ENCODE measurements at regions not wholly inside any gene's neighbourhood (a gene's known extent, or its start where the extent isn't known, plus 50 kb on each side); places are given as distances from the start of the nearest gene placed in this dataset.
A peak's percentile ranks its signal among the peaks of the same experiment; 100 is the strongest.

- Histone ChIP-seq H3K4me2 (ENCODE audit: insufficient read depth in 1 of 2, low read depth in 2 of 2, low read length in 2 of 2) (no peak overlapping the region), H3K79me1 (ENCODE audit: low read depth, low read length) (no peaks in the 10 kb centered on the region), H3K18ac (ENCODE audit: extremely low read depth, low read length) (no peak overlapping the region), H3K27ac (ENCODE audit: low read depth, low read length) (no peak overlapping the region), H2BK20ac (ENCODE audit: low read length) (no peak overlapping the region), H3K9me3 (ENCODE audit: insufficient read depth in 2 of 2, low read depth in 1 of 2, low read length in 1 of 2) (no peaks in the 10 kb centered on the region), H3K23ac (ENCODE audit: insufficient read length) (no peak overlapping the region), H4K91ac (replicated peaks; ENCODE audit: insufficient read length, low read length) (no peak overlapping the region), H3K27me3 (replicated peaks in 1 of 4; ENCODE audit: control insufficient read depth in 3 of 4, extremely low read depth in 1 of 4, insufficient read depth in 3 of 4, low read length in 3 of 4) (no peaks in the 10 kb centered on the region), H3K79me2 (ENCODE audit: control insufficient read depth in 1 of 2, insufficient read depth in 2 of 2, low read length in 2 of 2) (no peaks in the 10 kb centered on the region), H3K14ac (ENCODE audit: insufficient read length) (no peak overlapping the region), H3K36me3 (ENCODE audit: control insufficient read depth in 2 of 4, insufficient read depth in 4 of 4, low read length in 3 of 4) (no peaks in the 10 kb centered on the region), H3K9ac (replicated peaks in 1 of 4; ENCODE audit: extremely low read depth in 1 of 4, low read depth in 3 of 4, low read length in 3 of 4) (no peak overlapping the region), H3K23me2 (ENCODE audit: low read depth, low read length) (no peaks in the 10 kb centered on the region), H2BK15ac (ENCODE audit: low read length) (no peak overlapping the region), H4K8ac (ENCODE audit: extremely low read depth, insufficient read depth, low read length) (no peak overlapping the region), H3K4me3 (ENCODE audit: extremely low read depth in 1 of 4, insufficient read depth in 2 of 4, low read depth in 3 of 4, low read length in 4 of 4) (no peak overlapping the region), H2BK120ac (replicated peaks; ENCODE audit: low read depth, low read length) (no peak overlapping the region), H2BK5ac (ENCODE audit: low read depth, low read length) (no peak overlapping the region), H4K5ac (ENCODE audit: insufficient read length, low read depth, low read length) (no peak overlapping the region), H3K4me1 (replicated peaks in 1 of 4; ENCODE audit: control insufficient read depth in 3 of 4, insufficient read depth in 4 of 4, low read length in 3 of 4) (peaks cover 0 to 2% (median 0%) of the 10 kb centered on the region in 4 experiments; a peak in 1 of 7 replicates), H3K4ac (replicated peaks; ENCODE audit: insufficient read length, low read depth, low read length) (no peak overlapping the region), H3K56ac (replicated peaks; ENCODE audit: insufficient read length, low read depth, low read length) (no peak overlapping the region), H2AK5ac (ENCODE audit: low read depth, low read length) (no peak overlapping the region), H4K20me1 (replicated peaks in 1 of 2; ENCODE audit: control insufficient read depth in 1 of 2, insufficient read depth in 2 of 2, low read length in 2 of 2) (no peaks in the 10 kb centered on the region), H2BK12ac (ENCODE audit: low read depth, low read length) (no peak overlapping the region), H2AFZ (ENCODE audit: low read length) (peak overlapping the region; percentile 82; the same call in 1 of the 2 replicates)
- no peak for TF ChIP-seq CHD2 (IDR thresholded peaks at IDR 0.05; ENCODE audit: low read length)
- TF ChIP-seq SP1 (IDR thresholded peaks at IDR 0.05; ENCODE audit: low read depth, low read length) = no peak
- TF ChIP-seq HDAC2 (IDR thresholded peaks at IDR 0.05; ENCODE audit: borderline replicate concordance in 1 of 2, low read depth in 2 of 2, low read length in 2 of 2) = no peak
- no peak for TF ChIP-seq RFX5 (IDR thresholded peaks at IDR 0.05; ENCODE audit: borderline replicate concordance, low read depth, low read length)
- no peak for TF ChIP-seq BACH1 (IDR thresholded peaks at IDR 0.05; ENCODE audit: low read length)
- no peak for TF ChIP-seq TAF1 (IDR thresholded peaks at IDR 0.05; ENCODE audit: low read depth, low read length)
- TF ChIP-seq SIX5 (IDR thresholded peaks at IDR 0.05; ENCODE audit: low read depth, low read length) = no peak
- no peak for TF ChIP-seq KDM1A (IDR thresholded peaks at IDR 0.05; ENCODE audit: borderline replicate concordance, low read length)
- no peak for TF ChIP-seq SRF (IDR thresholded peaks at IDR 0.05; ENCODE audit: low read depth, low read length)
- no peak for TF ChIP-seq POU5F1 (IDR thresholded peaks at IDR 0.05; ENCODE audit: low read depth, low read length)
- 91% methylated on average over 4 of the region's 4 CpGs; no CpG with 5 or more reads in 1 of the 2 experiments for WGBS, 2 experiments (ENCODE audit: extremely low coverage in 1 of 2, insufficient coverage in 1 of 2, insufficient read length in 1 of 2, insufficient replicate concordance in 2 of 2, low coverage in 1 of 2, low lambda C conversion rate in 2 of 2, missing lambda C conversion rate in 1 of 2)
- ChIA-PET POLR2A (ENCODE audit: partially characterized antibody) (interaction anchor here (0.6 kb wide), 1 partner anchor 58 kb away, joined by 3 read pairs; no protein-coding TSS in a partner anchor), CTCF (ENCODE audit: partially characterized antibody) (interaction anchor here (1.2 to 2.2 kb wide), 2 partner anchors 17 to 296 kb away, joined by 3 to 7 read pairs; no protein-coding TSS in a partner anchor)
- FAIRE-seq (no peak), DNase-seq (ENCODE audit: low read depth in 1 of 2, low spot score in 2 of 2) (no peak)
These were observed 184.1 kb upstream of the KYNU start for GRCh38 chr2:142693171-142693950.

Measured in H1 (cell line).